Hepatocyte (in vitro differentiated cells): ENCODE measurements at regions not wholly inside any gene's neighbourhood (a gene's known extent, or its start where the extent isn't known, plus 50 kb on each side); places are given as distances from the start of the nearest gene placed in this dataset.

Source experiments
- DNase-seq: peaks from one replicate; pipeline ENCODE4 v3.0.0-alpha.2; 2016; ENCODE audit warnings: low spot score
- H2AFZ ChIP-seq: fragments of 200-600 bp; sonication (generic); 2 replicates; pipeline ENCODE4 v1.6.0; 2016; ENCODE audit warnings: antibody characterized with exemption, mild to moderate bottlenecking
- H3K27ac ChIP-seq: fragments of 200-600 bp; sonication (generic); 2 replicates; pipeline ENCODE4 v1.5.1; 2016; ENCODE audit warnings: mild to moderate bottlenecking
- H3K27me3 ChIP-seq: fragments of 200-600 bp; sonication (generic); 2 replicates; pipeline ENCODE4 v1.6.1; 2016
- H3K36me3 ChIP-seq: fragments of 200-600 bp; sonication (generic); replicated peaks from 2 replicates; pipeline ENCODE4 v1.5.1; 2016; ENCODE audit warnings: low read depth; ENCODE audit not compliant: insufficient read depth
- H3K4me1 ChIP-seq: fragments of 200-600 bp; sonication (generic); 2 replicates; pipeline ENCODE4 v1.5.1; 2016; ENCODE audit warnings: mild to moderate bottlenecking, moderate library complexity; ENCODE audit not compliant: insufficient read depth
- H3K4me2 ChIP-seq: fragments of 200-600 bp; sonication (generic); 2 replicates; pipeline ENCODE4 v1.6.0; 2016
- H3K4me3 ChIP-seq: fragments of 200-600 bp; sonication (generic); 2 replicates; pipeline ENCODE4 v1.5.1; 2016; ENCODE audit warnings: mild to moderate bottlenecking
- H3K79me2 ChIP-seq: fragments of 200-600 bp; sonication (generic); 2 replicates; pipeline ENCODE4 v1.6.0; 2017; ENCODE audit warnings: mild to moderate bottlenecking
- H3K9me2 ChIP-seq: fragments of 200-600 bp; sonication (generic); replicated peaks from 2 replicates; pipeline ENCODE4 v1.6.0; 2017; ENCODE audit warnings: mild to moderate bottlenecking; ENCODE audit not compliant: insufficient read depth
- H3K9me3 ChIP-seq: fragments of 200-600 bp; sonication (generic); 2 replicates; pipeline ENCODE4 v1.5.1; 2016; ENCODE audit warnings: low read depth, mild to moderate bottlenecking
- H4K20me1 ChIP-seq: fragments of 200-600 bp; sonication (generic); 2 replicates; pipeline ENCODE4 v1.6.0; 2016; ENCODE audit warnings: mild to moderate bottlenecking; ENCODE audit not compliant: insufficient read depth, poor library complexity, severe bottlenecking
- EZH2 ChIP-seq: fragments of 200-600 bp; sonication (generic); IDR thresholded peaks from 2 replicates; pipeline ENCODE4 v1.6.1; 2016; ENCODE audit warnings: antibody characterized with exemption, mild to moderate bottlenecking, borderline replicate concordance
- EZH2phosphoT487 ChIP-seq: fragments of 200-600 bp; sonication (generic); IDR thresholded peaks from one replicate; pipeline ENCODE4 v1.6.1; 2018; ENCODE audit warnings: antibody characterized with exemption, mild to moderate bottlenecking, low read depth, moderate library complexity; ENCODE audit not compliant: unreplicated experiment, severe bottlenecking
- WGBS: methylation state at CpG from one replicate; pipeline ENCODE4 v1.1.6; 2016; ENCODE audit warnings: low lambda C conversion rate; ENCODE audit errors: missing lambda C conversion rate; 5-methylcytosine and 5-hydroxymethylcytosine counted together
- TF ChIP-seq, protein P1 (sequence below): fragments of 200-600 bp; sonication (generic); IDR thresholded peaks from 2 replicates; pipeline ENCODE4 v1.5.1; 2016; ENCODE audit warnings: antibody characterized with exemption, mild to moderate bottlenecking; ENCODE audit not compliant: poor library complexity

DNA sequence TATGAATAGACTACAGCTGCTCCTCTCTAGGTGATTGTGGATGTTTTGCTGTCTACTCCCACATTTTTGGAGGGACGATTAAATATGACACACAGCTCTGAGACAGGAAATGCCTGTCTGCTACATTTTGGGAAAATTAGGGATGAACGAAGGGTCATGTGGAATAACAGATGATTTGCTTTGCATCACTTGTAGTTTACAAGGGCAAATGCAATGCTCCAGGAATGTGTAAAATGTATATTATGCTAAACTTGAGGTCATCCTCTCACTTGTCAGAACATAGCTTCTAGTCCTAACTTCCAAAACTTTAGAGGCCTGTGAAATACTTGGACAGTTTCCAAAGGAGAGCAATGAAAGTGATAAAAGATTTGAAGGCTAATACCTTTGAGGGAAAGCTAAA lies 284.2 kb upstream of the DACH1 start:
- no peaks in the 10 kb centered on the region for H3K36me3 ChIP-seq
- H3K4me2 ChIP-seq, result no peak overlapping the region
- no peaks in the 10 kb centered on the region for H3K9me3 ChIP-seq
- DNase-seq, result no peak
- H4K20me1 ChIP-seq, result no peaks in the 10 kb centered on the region
- H3K79me2 ChIP-seq, result no peaks in the 10 kb centered on the region
- no peak overlapping the region for H2AFZ ChIP-seq
- WGBS, result 61% methylated on average over 2 of the region's 2 CpGs
- no peak overlapping the region for H3K27ac ChIP-seq
- H3K4me3 ChIP-seq, result no peak overlapping the region
- no peaks in the 10 kb centered on the region for H3K9me2 ChIP-seq
- H3K27me3 ChIP-seq, result no peaks in the 10 kb centered on the region
- no peaks in the 10 kb centered on the region for H3K4me1 ChIP-seq
- TF ChIP-seq EZH2 (no peak), EZH2phosphoT487 (no peak)
- TF ChIP-seq, protein P1, sequence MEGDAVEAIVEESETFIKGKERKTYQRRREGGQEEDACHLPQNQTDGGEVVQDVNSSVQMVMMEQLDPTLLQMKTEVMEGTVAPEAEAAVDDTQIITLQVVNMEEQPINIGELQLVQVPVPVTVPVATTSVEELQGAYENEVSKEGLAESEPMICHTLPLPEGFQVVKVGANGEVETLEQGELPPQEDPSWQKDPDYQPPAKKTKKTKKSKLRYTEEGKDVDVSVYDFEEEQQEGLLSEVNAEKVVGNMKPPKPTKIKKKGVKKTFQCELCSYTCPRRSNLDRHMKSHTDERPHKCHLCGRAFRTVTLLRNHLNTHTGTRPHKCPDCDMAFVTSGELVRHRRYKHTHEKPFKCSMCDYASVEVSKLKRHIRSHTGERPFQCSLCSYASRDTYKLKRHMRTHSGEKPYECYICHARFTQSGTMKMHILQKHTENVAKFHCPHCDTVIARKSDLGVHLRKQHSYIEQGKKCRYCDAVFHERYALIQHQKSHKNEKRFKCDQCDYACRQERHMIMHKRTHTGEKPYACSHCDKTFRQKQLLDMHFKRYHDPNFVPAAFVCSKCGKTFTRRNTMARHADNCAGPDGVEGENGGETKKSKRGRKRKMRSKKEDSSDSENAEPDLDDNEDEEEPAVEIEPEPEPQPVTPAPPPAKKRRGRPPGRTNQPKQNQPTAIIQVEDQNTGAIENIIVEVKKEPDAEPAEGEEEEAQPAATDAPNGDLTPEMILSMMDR, result no peak

DNA sequence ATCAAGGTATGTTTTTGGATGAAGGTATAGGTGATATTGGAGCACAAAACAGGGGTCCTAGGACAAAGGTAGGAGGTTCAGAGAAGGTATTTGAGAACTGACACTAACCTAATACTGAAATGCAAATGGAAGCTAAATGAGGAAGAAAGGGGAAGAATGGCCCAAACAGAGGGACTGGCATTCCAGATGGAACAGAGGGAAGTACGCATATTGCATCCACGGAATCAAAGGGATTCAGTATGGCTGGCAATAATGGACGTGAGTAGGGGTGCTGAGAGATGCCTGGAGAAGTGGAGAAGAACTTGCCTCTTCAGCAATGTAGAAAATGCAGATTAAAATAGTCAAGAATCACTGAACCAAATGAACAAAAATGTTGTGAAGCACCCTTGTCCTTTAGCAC lies 283.5 kb upstream of the DACH1 start:
- Histone ChIP-seq H3K4me3 (no peak overlapping the region), H4K20me1 (no peaks in the 10 kb centered on the region), H3K36me3 (no peaks in the 10 kb centered on the region), H3K4me1 (no peaks in the 10 kb centered on the region), H3K9me2 (no peaks in the 10 kb centered on the region), H3K9me3 (no peaks in the 10 kb centered on the region), H3K4me2 (no peak overlapping the region), H2AFZ (no peak overlapping the region), H3K27me3 (no peaks in the 10 kb centered on the region), H3K79me2 (no peaks in the 10 kb centered on the region), H3K27ac (no peak overlapping the region)
- no peak for DNase-seq
- TF ChIP-seq, protein P1, result no peak
- TF ChIP-seq EZH2 (no peak), EZH2phosphoT487 (no peak)
- WGBS, result 92% methylated on average over 3 of the region's 3 CpGs

DNA sequence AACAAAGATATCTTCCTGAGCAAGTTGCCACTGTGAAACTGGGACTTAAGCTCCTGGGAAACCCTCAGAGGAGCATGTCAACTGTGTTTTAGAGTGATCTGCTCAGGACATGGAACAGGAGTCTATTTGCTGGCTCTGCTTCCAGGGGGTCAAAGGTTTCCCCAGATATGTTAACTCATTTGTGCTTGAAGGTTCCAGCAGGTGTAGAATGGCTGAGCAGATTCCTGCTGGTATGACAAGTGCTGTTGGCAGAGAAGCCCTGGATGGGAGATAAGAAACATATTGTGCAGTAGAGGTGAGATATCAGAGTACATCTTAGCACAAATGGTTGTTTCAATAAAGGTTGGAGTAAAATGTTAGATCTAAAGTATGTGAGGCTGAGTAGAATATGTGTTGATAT lies 282.7 kb upstream of the DACH1 start:
- Histone ChIP-seq H3K27me3 (no peaks in the 10 kb centered on the region), H3K79me2 (no peaks in the 10 kb centered on the region), H3K9me3 (no peaks in the 10 kb centered on the region), H4K20me1 (no peaks in the 10 kb centered on the region), H2AFZ (no peak overlapping the region), H3K4me3 (no peak overlapping the region), H3K9me2 (no peaks in the 10 kb centered on the region), H3K27ac (no peak overlapping the region), H3K36me3 (no peaks in the 10 kb centered on the region), H3K4me2 (no peak overlapping the region), H3K4me1 (no peaks in the 10 kb centered on the region)
- DNase-seq, result no peak
- TF ChIP-seq EZH2phosphoT487 (no peak), EZH2 (no peak)
- TF ChIP-seq, protein P1, result no peak

DNA sequence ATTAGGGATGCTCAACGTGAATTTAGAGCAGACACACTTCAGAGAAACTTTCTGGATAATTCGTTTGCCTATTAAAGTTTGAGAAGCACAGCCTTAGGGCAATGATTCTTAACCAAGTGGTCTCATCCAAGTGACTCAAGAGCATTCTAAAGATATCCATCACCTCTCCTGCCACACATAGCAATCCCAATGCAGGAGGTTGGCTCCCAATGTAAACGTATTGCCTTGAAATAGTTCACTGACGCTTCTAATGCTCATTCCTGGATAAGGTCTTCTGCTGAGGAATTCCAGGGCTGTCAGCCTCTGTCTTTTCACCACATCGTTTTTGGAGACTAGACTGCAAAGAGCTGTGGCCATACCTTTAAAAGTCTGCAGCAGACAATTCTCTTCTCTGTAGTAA lies 279.8 kb upstream of the DACH1 start:
- WGBS, result 52% methylated on average over 5 of the region's 5 CpGs
- H3K27ac ChIP-seq, result no peak overlapping the region
- no peak overlapping the region for H3K4me3 ChIP-seq
- no peak overlapping the region for H3K4me2 ChIP-seq
- DNase-seq, result no peak
- no peaks in the 10 kb centered on the region for H4K20me1 ChIP-seq
- no peaks in the 10 kb centered on the region for H3K9me2 ChIP-seq
- no peaks in the 10 kb centered on the region for H3K79me2 ChIP-seq
- no peaks in the 10 kb centered on the region for H3K4me1 ChIP-seq
- no peaks in the 10 kb centered on the region for H3K27me3 ChIP-seq
- H2AFZ ChIP-seq, result no peak overlapping the region
- no peak for TF ChIP-seq EZH2
- no peak for TF ChIP-seq EZH2phosphoT487
- TF ChIP-seq, protein P1, result no peak
- no peaks in the 10 kb centered on the region for H3K9me3 ChIP-seq
- H3K36me3 ChIP-seq, result no peaks in the 10 kb centered on the region
